K562 (cell line): ENCODE measurements at regions not wholly inside any gene's neighbourhood (a gene's known extent, or its start where the extent isn't known, plus 50 kb on each side); places are given as distances from the start of the nearest gene placed in this dataset.

ENCODE experiments used
- ARID4B ChIP-seq: sonication (generic); formaldehyde crosslinking; IDR thresholded peaks from 2 replicates; pipeline ENCODE4 v1.8.0; 2022; ENCODE audit warnings: mild to moderate bottlenecking, missing genetic modification reagents
- CBX8 ChIP-seq: fragments of 200-600 bp; sonication (generic); IDR thresholded peaks from 2 replicates; pipeline ENCODE4 v1.6.1; 2012; ENCODE audit warnings: borderline replicate concordance, mixed run types, low read depth, mild to moderate bottlenecking, moderate library complexity, mixed read lengths, low read length, control low read depth, inconsistent platforms; ENCODE audit not compliant: poor library complexity, severe bottlenecking; ENCODE audit errors: extremely low read depth
- CTCF ChIP-seq, 3 experiments: IDR thresholded peaks in 2 of 3; conservative IDR thresholded peaks in 1 of 3; 2 replicates each; pipeline ENCODE4 v1.5.1; 2011 to 2012; ENCODE audit warnings: low read length in 3 of 3, mild to moderate bottlenecking in 3 of 3, control low read depth in 2 of 3, improper control_type of control experiment in 1 of 3, inconsistent platforms in 1 of 3, low read depth in 1 of 3, mixed read lengths in 1 of 3, moderate library complexity in 1 of 3; ENCODE audit not compliant: insufficient read depth in 2 of 3
- EZH2 ChIP-seq: IDR thresholded peaks from 2 replicates; pipeline ENCODE4 v1.6.1; 2012; ENCODE audit warnings: low read depth, mild to moderate bottlenecking, inconsistent platforms, low read length, borderline replicate concordance
- KAT7 ChIP-seq: sonication (generic); formaldehyde crosslinking; IDR thresholded peaks from 2 replicates; pipeline ENCODE4 v1.8.0; 2022; ENCODE audit warnings: missing genetic modification reagents, mild to moderate bottlenecking, borderline replicate concordance
- MEF2A ChIP-seq: IDR thresholded peaks from 2 replicates; pipeline ENCODE4 v1.6.1; 2011; ENCODE audit warnings: low read depth, mild to moderate bottlenecking, low read length, moderate library complexity; ENCODE audit not compliant: control insufficient read depth
- POLR2AphosphoS5 ChIP-seq: IDR thresholded peaks from 2 replicates; pipeline ENCODE4 v1.6.1; 2011; ENCODE audit warnings: mild to moderate bottlenecking, low read depth, low read length, moderate library complexity; ENCODE audit not compliant: control insufficient read depth, insufficient read depth
- SRF ChIP-seq, 2 experiments: fragments of 250-450, 450-650 bp in 1 of 2; sonication (Bioruptor Pico) in 1 of 2; sonication (generic) in 1 of 2; formaldehyde crosslinking; IDR thresholded peaks; 2 replicates each; pipeline versions ENCODE4 v1.5.0 to v1.5.1; 2020 to 2022; ENCODE audit warnings: mild to moderate bottlenecking in 1 of 2, missing genetic modification reagents in 1 of 2
- ZNF232 ChIP-seq: sonication (generic); formaldehyde crosslinking; IDR thresholded peaks from 2 replicates; pipeline ENCODE4 v1.8.0; 2022; ENCODE audit warnings: mild to moderate bottlenecking, missing genetic modification reagents
- ZNF79 ChIP-seq: fragments of 250-450 bp; sonication (Bioruptor Pico); IDR thresholded peaks from 2 replicates; pipeline ENCODE4 v1.4.0; 2020; ENCODE audit warnings: low read depth, mild to moderate bottlenecking, moderate library complexity

GRCh38 chr1:14280909-14281308, 317.6 kb upstream of the KAZN start:
- TF ChIP-seq MEF2A (no peak), POLR2AphosphoS5 (no peak), ZNF232 (CRISPR knock-in tag) (no peak), CBX8 (no peak), SRF (CRISPR knock-in tag; IDR thresholded peaks at IDR 0.05) (no peak), CTCF (IDR thresholded peaks at IDR 0.05 in 2 of 3, conservative IDR thresholded peaks at IDR 0.05 in 1 of 3; ENCODE audit: insufficient read depth in 2 of 3, low read depth in 1 of 3, low read length in 3 of 3) (no peak), EZH2 (no peak), KAT7 (CRISPR knock-in tag) (no peak), ARID4B (CRISPR knock-in tag) (no peak), ZNF79 (no peak)
